PC-3 (cell line): ENCODE measurements at regions not wholly inside any gene's neighbourhood (a gene's known extent, or its start where the extent isn't known, plus 50 kb on each side); places are given as distances from the start of the nearest gene placed in this dataset.

Experiments
- EZH2 ChIP-seq: fragments of 300-600 bp; sonication (generic); IDR thresholded peaks from one replicate; pipeline ENCODE4 v1.6.1; 2017; ENCODE audit warnings: antibody characterized with exemption, mild to moderate bottlenecking, low read length; ENCODE audit not compliant: unreplicated experiment
- EZH2phosphoT487 ChIP-seq: fragments of 300-600 bp; sonication (generic); IDR thresholded peaks from 2 replicates; pipeline ENCODE4 v1.6.1; 2018; ENCODE audit warnings: mild to moderate bottlenecking, antibody characterized with exemption, low read length, borderline replicate concordance
- TF ChIP-seq, protein P1 (sequence below): fragments of 300-600 bp; sonication (generic); conservative IDR thresholded peaks from 2 replicates; pipeline ENCODE4 v1.5.1; 2017; ENCODE audit warnings: antibody characterized with exemption, low read depth, mild to moderate bottlenecking, low read length

GRCh38 chr11:19642185-19643158 lies 70.2 kb upstream of the NAV2 start:
- TF ChIP-seq EZH2 = no peak
- TF ChIP-seq, protein P1, sequence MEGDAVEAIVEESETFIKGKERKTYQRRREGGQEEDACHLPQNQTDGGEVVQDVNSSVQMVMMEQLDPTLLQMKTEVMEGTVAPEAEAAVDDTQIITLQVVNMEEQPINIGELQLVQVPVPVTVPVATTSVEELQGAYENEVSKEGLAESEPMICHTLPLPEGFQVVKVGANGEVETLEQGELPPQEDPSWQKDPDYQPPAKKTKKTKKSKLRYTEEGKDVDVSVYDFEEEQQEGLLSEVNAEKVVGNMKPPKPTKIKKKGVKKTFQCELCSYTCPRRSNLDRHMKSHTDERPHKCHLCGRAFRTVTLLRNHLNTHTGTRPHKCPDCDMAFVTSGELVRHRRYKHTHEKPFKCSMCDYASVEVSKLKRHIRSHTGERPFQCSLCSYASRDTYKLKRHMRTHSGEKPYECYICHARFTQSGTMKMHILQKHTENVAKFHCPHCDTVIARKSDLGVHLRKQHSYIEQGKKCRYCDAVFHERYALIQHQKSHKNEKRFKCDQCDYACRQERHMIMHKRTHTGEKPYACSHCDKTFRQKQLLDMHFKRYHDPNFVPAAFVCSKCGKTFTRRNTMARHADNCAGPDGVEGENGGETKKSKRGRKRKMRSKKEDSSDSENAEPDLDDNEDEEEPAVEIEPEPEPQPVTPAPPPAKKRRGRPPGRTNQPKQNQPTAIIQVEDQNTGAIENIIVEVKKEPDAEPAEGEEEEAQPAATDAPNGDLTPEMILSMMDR = no peak
- TF ChIP-seq EZH2phosphoT487 = no peak
